ENCODE measurements at regions not wholly inside any gene's neighbourhood (a gene's known extent, or its start where the extent isn't known, plus 50 kb on each side); places are given as distances from the start of the nearest gene placed in this dataset.
"Not testable (repeated sequence)": the region's sequence is repeated elsewhere in the genome, so short reads cannot be mapped to it uniquely, and the experiment has no call there.

GRCh38 chr15:30824518-30825195, 79.1 kb upstream of the FAN1 start:
- intact Hi-C loops (cut with micrococcal nuclease), result no loop called here
- Mint-ChIP-seq H3K4me1 (peaks cover 0 to 23% (median 9%) of the 10 kb centered on the region in 4 donors), H3K4me3 (peak overlapping the region in 7 of 8 donors; percentile 40 to 97 (median 61))

DNA sequence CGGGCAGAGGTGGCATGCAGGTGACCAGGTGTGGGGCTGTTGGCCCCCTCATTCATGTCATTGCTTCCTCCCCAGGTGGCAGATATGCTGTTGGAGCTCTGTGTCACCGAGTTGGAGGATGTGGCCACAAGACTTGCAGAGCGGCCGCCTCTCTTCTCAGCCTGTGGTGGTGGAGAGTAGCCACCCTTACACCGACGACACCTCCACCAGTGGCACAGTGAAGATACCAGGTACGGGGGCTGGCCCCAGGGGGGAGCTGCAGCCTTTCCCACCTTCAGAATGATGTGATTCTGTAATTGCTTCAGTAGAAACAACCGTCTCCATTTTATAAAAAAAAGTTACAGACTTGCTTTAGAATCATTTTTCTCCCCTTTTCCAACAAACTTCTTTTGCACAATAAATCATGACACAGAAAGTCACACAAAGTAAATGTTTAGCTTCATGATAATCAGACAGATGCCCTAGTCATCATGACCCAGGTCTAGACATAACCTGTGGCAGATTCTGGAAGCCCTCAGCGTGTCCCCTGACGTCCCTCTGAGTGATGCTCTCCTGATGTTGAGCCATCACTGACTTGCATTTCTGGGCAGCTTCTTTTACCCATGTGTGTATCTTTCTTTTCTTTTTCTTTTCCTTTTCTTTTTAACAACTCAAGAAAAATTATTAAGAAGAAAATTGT, 76.0 kb upstream of the FAN1 start:
- CTCF ChIA-PET (ENCODE audit: partially characterized antibody), result interaction anchor here (1.5 to 2.1 kb wide), 2 partner anchors 31 to 32 kb away, joined by 7 to 11 read pairs; no protein-coding TSS in a partner anchor
- peaks cover 0 to 36% (median 17%) of the 10 kb centered on the region in 4 donors for H3K4me1 Mint-ChIP-seq
- POLR2A ChIA-PET (ENCODE audit: partially characterized antibody), result interaction anchor here (1.1 to 1.4 kb wide), 2 partner anchors 14 to 76 kb away, joined by 3 read pairs; partner anchors contain the start of gene FAN1
- intact Hi-C loops (cut with micrococcal nuclease), result no loop called here
- no peak for DNase-seq
- no peaks in the 10 kb centered on the region for H3K9me3 Mint-ChIP-seq
- no peaks in the 10 kb centered on the region for H3K27me3 Mint-ChIP-seq
- H3K36me3 Mint-ChIP-seq, result no peaks in the 10 kb centered on the region
- no peak overlapping the region for H3K27ac ChIP-seq (ENCODE audit: low read depth, low read length)
- no peak overlapping the region for H3K4me3 Mint-ChIP-seq
- peaks cover 4% of the 10 kb centered on the region for H3K4me1 ChIP-seq (ENCODE audit: insufficient read depth, low read length)
- no peak overlapping the region for H3K4me3 ChIP-seq (ENCODE audit: low read length in 2 of 2)
- H3K27me3 ChIP-seq (ENCODE audit: insufficient read depth, low read length), result no peaks in the 10 kb centered on the region
- H3K9me3 ChIP-seq (ENCODE audit: control insufficient read depth in 1 of 2, low read length in 2 of 2), result no peaks in the 10 kb centered on the region
- H3K27ac Mint-ChIP-seq, result peak overlapping the region in 3 of 7 donors; percentile 8 to 63 (median 54)
- H3K36me3 ChIP-seq (ENCODE audit: insufficient read depth, low read length), result no peaks in the 10 kb centered on the region

More at GRCh38 chr15:30824518-30825195, 79.1 kb upstream of the FAN1 start:
- no peaks in the 10 kb centered on the region for H3K27me3 ChIP-seq (ENCODE audit: insufficient read depth, low read length)
- H3K36me3 ChIP-seq (ENCODE audit: insufficient read depth, low read length), result no peaks in the 10 kb centered on the region
- H3K9me3 ChIP-seq (ENCODE audit: control insufficient read depth in 1 of 2, low read length in 2 of 2), result no peaks in the 10 kb centered on the region
- no peaks in the 10 kb centered on the region for H3K9me3 Mint-ChIP-seq
- H3K4me1 ChIP-seq (ENCODE audit: insufficient read depth, low read length), result peaks cover 4% of the 10 kb centered on the region
- H3K4me3 ChIP-seq (ENCODE audit: low read length in 2 of 2), result no peak overlapping the region
- H3K36me3 Mint-ChIP-seq, result no peaks in the 10 kb centered on the region
- H3K27ac Mint-ChIP-seq, result peak overlapping the region in 4 of 7 donors; percentile 20 to 81 (median 50)
- H3K27me3 Mint-ChIP-seq, result no peaks in the 10 kb centered on the region
- POLR2A ChIA-PET (ENCODE audit: partially characterized antibody), result no interaction called here
- CTCF ChIA-PET (ENCODE audit: partially characterized antibody), result no interaction called here
- no peak overlapping the region for H3K27ac ChIP-seq (ENCODE audit: low read depth, low read length)
- no peak for DNase-seq

GRCh38 chr15:30828304-30828639, 75.4 kb upstream of the FAN1 start:
- H3K27ac ChIP-seq (ENCODE audit: low read depth, low read length); DNase-seq; H3K36me3 Mint-ChIP-seq; H3K9me3 ChIP-seq (ENCODE audit: control insufficient read depth in 1 of 2, low read length in 2 of 2); H3K4me3 ChIP-seq (ENCODE audit: low read length in 2 of 2); H3K27me3 Mint-ChIP-seq; H3K36me3 ChIP-seq (ENCODE audit: insufficient read depth, low read length); intact Hi-C loops (cut with micrococcal nuclease); H3K4me1 ChIP-seq (ENCODE audit: insufficient read depth, low read length); H3K4me3 Mint-ChIP-seq; H3K9me3 Mint-ChIP-seq; H3K27me3 ChIP-seq (ENCODE audit: insufficient read depth, low read length): not testable (repeated sequence)
- Mint-ChIP-seq H3K27ac (peak overlapping the region in 2 of 7 donors; percentile 36 to 63), H3K4me1 (peaks cover 4 to 39% (median 21%) of the 10 kb centered on the region in 4 donors)
- CTCF ChIA-PET (ENCODE audit: partially characterized antibody), result interaction anchor here (1.5 kb wide), 1 partner anchor 30 kb away, joined by 11 read pairs; no protein-coding TSS in a partner anchor
- POLR2A ChIA-PET (ENCODE audit: partially characterized antibody), result interaction anchor here (1.1 to 1.4 kb wide), 2 partner anchors 14 to 75 kb away, joined by 3 read pairs; partner anchors contain the start of gene FAN1

DNA sequence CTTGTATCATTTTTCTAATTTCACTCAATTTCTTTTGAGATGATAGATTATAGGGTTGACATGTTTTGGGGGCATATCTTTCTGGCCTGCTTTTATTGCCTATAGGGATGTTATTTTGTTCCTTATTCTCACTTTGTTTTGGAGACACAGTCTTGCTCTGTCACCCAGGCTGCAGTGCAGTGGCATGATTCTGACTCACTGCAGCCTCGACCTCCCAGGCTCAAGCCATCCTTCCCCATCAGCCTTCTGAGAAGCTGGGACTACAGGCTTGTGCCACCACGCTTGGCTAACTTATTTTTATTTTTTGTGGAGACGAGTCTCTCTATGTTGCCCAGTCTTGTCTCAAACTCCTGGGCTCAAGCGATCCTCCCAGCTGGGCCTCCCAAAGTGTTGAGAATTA, 72.8 kb upstream of the FAN1 start:
- intact Hi-C loops (cut with micrococcal nuclease), result no loop called here

GRCh38 chr15:30833379-30833778, 70.3 kb upstream of the FAN1 start:
- Mint-ChIP-seq H3K27ac (peak overlapping the region in 6 of 7 donors; percentile 39 to 79 (median 62)), H3K4me3 (peak overlapping the region in 3 of 8 donors; percentile 18 to 48 (median 19)), H3K4me1 (peaks cover 10 to 38% (median 28%) of the 10 kb centered on the region in 4 donors)
- POLR2A ChIA-PET (ENCODE audit: partially characterized antibody); H3K27ac ChIP-seq (ENCODE audit: low read depth, low read length); H3K27me3 Mint-ChIP-seq; H3K27me3 ChIP-seq (ENCODE audit: insufficient read depth, low read length); H3K4me3 ChIP-seq (ENCODE audit: low read length in 2 of 2); H3K36me3 Mint-ChIP-seq; H3K4me1 ChIP-seq (ENCODE audit: insufficient read depth, low read length); H3K9me3 ChIP-seq (ENCODE audit: control insufficient read depth in 1 of 2, low read length in 2 of 2); intact Hi-C loops (cut with micrococcal nuclease); H3K36me3 ChIP-seq (ENCODE audit: insufficient read depth, low read length); H3K9me3 Mint-ChIP-seq: not testable (repeated sequence)
- peak in 1 of 5 donors; percentile 21 for DNase-seq
- CTCF ChIA-PET (ENCODE audit: partially characterized antibody), result interaction anchor here (1.2 kb wide), 1 partner anchor 26 kb away, joined by 5 read pairs; no protein-coding TSS in a partner anchor

More for the DNA sequence above, 72.8 kb upstream of the FAN1 start:
- H3K4me3 ChIP-seq (ENCODE audit: low read length in 2 of 2), result no peak overlapping the region
- Mint-ChIP-seq H3K27ac (peak overlapping the region in 1 of 7 donors; percentile 11), H3K9me3 (no peaks in the 10 kb centered on the region), H3K4me3 (peak overlapping the region in 1 of 8 donors; percentile 26), H3K27me3 (no peaks in the 10 kb centered on the region), H3K36me3 (no peaks in the 10 kb centered on the region), H3K4me1 (peaks cover 12 to 40% (median 30%) of the 10 kb centered on the region in 4 donors)
- H3K27ac ChIP-seq (ENCODE audit: low read depth, low read length), result no peak overlapping the region
- H3K9me3 ChIP-seq (ENCODE audit: control insufficient read depth in 1 of 2, low read length in 2 of 2), result no peaks in the 10 kb centered on the region
- ChIA-PET CTCF (ENCODE audit: partially characterized antibody) (interaction anchor here (0.9 kb wide), 1 partner anchor 28 kb away, joined by 3 read pairs; no protein-coding TSS in a partner anchor), POLR2A (ENCODE audit: partially characterized antibody) (no interaction called here)
- H3K4me1 ChIP-seq (ENCODE audit: insufficient read depth, low read length), result peaks cover 9% of the 10 kb centered on the region
- H3K27me3 ChIP-seq (ENCODE audit: insufficient read depth, low read length), result no peaks in the 10 kb centered on the region
- DNase-seq, result no peak
- H3K36me3 ChIP-seq (ENCODE audit: insufficient read depth, low read length), result no peaks in the 10 kb centered on the region

DNA sequence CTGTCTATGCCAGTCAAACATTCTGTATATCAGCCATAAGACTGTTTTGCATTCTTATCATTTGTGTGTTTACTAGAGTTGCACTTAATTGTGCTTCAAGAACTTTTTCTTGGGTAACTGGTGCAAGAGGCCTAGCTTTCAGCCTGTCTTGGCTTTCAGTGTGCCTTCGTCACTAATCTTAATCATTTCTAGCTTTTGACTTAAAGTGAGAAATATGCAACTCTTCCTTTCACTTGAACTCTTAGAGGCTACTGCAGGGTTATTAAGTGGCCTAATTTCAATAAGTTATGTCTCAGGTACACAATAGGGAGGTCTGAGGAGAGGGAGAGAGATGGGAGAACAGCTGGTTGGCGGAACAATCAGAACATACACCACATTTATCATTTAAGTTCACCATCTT, 62.1 kb upstream of the FAN1 start:
- H3K27me3 ChIP-seq (ENCODE audit: insufficient read depth, low read length); H3K9me3 Mint-ChIP-seq; H3K36me3 ChIP-seq (ENCODE audit: insufficient read depth, low read length); H3K27me3 Mint-ChIP-seq; H3K36me3 Mint-ChIP-seq; DNase-seq; H3K9me3 ChIP-seq (ENCODE audit: control insufficient read depth in 1 of 2, low read length in 2 of 2); H3K27ac ChIP-seq (ENCODE audit: low read depth, low read length); intact Hi-C loops (cut with micrococcal nuclease); H3K4me3 ChIP-seq (ENCODE audit: low read length in 2 of 2): not testable (repeated sequence)
- peaks cover 31 to 37% (median 34%) of the 10 kb centered on the region in 4 donors for H3K4me1 Mint-ChIP-seq
- CTCF ChIA-PET (ENCODE audit: partially characterized antibody), result interaction anchor here (0.8 kb wide), 1 partner anchor 18 kb away, joined by 3 read pairs; no protein-coding TSS in a partner anchor
- peak overlapping the region in 5 of 8 donors; percentile 13 to 57 (median 43) for H3K4me3 Mint-ChIP-seq
- peaks cover 34% of the 10 kb centered on the region for H3K4me1 ChIP-seq (ENCODE audit: insufficient read depth, low read length)
- H3K27ac Mint-ChIP-seq, result peak overlapping the region; percentile 6 to 93 (median 78)
- POLR2A ChIA-PET (ENCODE audit: partially characterized antibody), result interaction anchor here (0.9 to 1.4 kb wide), 2 partner anchors 14 to 62 kb away, joined by 3 read pairs; partner anchors contain the start of gene FAN1

DNA sequence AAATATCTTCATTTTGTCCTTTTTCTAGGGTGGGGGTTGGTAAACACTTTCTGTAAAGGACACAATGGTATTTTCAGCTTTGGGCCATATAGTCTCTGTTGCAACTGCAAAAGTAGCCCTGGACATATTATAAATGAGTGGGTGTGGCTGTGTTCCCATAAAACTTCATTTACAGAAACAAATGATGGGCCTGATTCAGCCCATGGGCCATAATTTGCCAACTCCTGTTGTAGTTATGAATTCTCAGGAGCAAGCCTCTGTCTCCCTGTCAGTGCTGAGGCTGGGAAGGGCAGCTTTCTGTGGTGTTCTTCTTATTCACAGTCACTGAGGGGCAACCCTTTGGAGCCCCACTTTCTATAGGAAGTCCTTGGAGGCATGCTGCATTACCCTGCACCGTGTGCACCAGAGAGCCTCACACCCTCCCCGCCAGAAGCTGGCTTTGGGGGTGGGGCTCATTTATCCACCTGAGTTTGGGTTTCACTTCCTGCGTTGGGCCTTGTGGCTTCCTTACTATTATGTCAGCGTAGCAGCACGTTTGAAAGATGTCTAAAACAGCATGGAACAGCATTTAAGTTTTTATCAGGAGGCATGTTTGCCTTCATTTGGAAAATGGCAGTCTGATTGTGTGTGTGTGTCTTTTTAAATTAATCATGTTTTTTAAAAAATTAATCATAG, 60.8 kb upstream of the FAN1 start:
- peak; percentile 42 to 69 (median 54) for DNase-seq
- POLR2A ChIA-PET (ENCODE audit: partially characterized antibody), result interaction anchor here (0.7 to 1.4 kb wide), 2 partner anchors 15 to 1044 kb away, joined by 3 read pairs; no protein-coding TSS in a partner anchor
- Mint-ChIP-seq H3K4me1 (peaks cover 31 to 36% (median 33%) of the 10 kb centered on the region in 4 donors), H3K27ac (peak overlapping the region; percentile 69 to 93 (median 85)), H3K4me3 (peak overlapping the region in 7 of 8 donors; percentile 40 to 85 (median 69))
- H3K4me3 ChIP-seq (ENCODE audit: low read length in 2 of 2); H3K27ac ChIP-seq (ENCODE audit: low read depth, low read length); H3K9me3 Mint-ChIP-seq; H3K36me3 ChIP-seq (ENCODE audit: insufficient read depth, low read length); H3K27me3 ChIP-seq (ENCODE audit: insufficient read depth, low read length); H3K36me3 Mint-ChIP-seq; intact Hi-C loops (cut with micrococcal nuclease); H3K9me3 ChIP-seq (ENCODE audit: control insufficient read depth in 1 of 2, low read length in 2 of 2); CTCF ChIA-PET (ENCODE audit: partially characterized antibody); H3K27me3 Mint-ChIP-seq: not testable (repeated sequence)
- peaks cover 34% of the 10 kb centered on the region for H3K4me1 ChIP-seq (ENCODE audit: insufficient read depth, low read length)
